ENCODE measurements at regions not wholly inside any gene's neighbourhood (a gene's known extent, or its start where the extent isn't known, plus 50 kb on each side); places are given as distances from the start of the nearest gene placed in this dataset.

- DNase-seq = no peak
Observed at GRCh38 chr6:128827675-128828464, 55.1 kb upstream of the LAMA2 start.

DNA sequence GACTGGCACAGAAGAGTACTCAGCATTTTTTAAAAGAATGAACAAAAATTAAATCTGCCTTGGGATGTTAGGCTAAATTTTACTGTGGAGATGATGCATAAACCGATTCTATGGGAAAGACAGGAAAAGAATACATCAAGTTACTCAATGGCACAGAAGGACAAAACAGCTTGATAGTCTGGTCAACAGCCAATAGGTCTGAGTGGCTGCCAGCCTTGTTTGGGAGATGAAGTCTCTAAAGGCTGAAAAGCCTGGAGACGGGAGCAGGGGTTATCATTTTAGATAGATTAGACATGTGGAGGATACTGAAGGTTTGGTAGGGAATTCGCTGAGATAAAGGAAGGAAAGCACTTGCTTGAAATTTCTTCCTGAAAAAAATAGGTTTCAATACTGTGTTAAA is 56.3 kb upstream of the LAMA2 start:
- no peak for DNase-seq

- no peak for DNase-seq
Observed at GRCh38 chr6:128822271-128822670, 60.7 kb upstream of the LAMA2 start.

- DNase-seq = no peak
Observed at GRCh38 chr6:128821116-128821515, 61.8 kb upstream of the LAMA2 start.

- no peak for DNase-seq
Observed at GRCh38 chr6:128808856-128809255, 74.1 kb upstream of the LAMA2 start.

DNA sequence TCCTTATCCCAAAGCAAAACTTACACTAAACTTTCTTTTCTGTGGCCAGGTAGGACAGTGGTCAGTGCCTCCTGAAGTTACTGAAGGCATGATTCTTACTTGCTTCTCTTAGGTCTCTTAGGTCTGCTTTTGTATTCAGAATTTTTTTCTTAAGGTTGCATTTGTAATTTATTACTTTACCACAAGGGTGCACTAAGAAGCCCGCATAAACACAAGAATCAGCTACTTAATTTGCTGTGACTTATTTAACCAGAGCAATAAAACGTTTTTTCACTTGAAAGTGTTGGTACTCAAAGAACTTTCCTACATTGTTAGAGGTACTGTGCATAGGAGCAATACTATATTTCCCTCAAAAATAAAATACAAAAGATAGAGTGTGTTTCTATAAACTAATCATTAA is 75.4 kb upstream of the LAMA2 start:
- DNase-seq = no peak

- no peak for DNase-seq
Observed at GRCh38 chr6:128806261-128806660, 76.7 kb upstream of the LAMA2 start.

GRCh38 chr6:128803911-128804310 is 79.0 kb upstream of the LAMA2 start:
- no peak for DNase-seq

DNA sequence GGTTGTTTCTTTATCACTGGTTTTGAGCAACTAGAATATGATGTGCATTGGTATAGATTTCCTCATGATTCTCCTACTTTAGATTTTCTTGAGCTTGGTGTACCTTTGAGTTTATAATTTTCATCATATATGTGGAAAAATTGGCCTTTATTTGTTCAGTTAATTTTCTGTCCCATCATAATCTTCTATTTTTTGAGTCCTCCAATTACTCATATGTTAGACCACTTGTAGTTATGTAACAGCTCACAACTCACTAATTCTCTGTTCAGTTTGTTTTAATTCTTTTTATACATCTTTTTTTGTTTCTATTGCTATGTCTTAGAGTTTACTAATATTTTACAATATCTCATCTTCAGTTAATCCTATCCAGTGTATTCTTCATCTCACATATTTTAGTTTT is 81.3 kb upstream of the LAMA2 start:
- DNase-seq = no peak

DNA sequence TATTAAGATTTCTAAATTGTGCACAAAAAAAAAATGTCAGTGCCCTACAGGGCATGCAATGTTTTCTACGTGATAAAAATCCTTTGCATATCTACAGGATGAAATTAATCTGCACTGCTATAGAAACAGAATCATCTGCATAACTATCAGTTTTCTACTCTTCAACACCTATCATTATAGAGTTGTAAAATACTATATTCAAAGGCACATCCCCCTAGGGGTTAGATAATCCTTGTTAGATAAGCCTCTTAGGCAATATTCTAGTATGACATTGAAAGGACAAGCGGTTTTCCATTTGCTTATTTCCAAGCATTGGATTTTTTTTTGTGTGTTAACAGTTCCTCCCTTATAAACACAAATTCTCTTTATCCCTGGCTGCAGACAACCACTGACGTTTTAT is 98.7 kb upstream of the LAMA2 start:
- DNase-seq = no peak

DNA sequence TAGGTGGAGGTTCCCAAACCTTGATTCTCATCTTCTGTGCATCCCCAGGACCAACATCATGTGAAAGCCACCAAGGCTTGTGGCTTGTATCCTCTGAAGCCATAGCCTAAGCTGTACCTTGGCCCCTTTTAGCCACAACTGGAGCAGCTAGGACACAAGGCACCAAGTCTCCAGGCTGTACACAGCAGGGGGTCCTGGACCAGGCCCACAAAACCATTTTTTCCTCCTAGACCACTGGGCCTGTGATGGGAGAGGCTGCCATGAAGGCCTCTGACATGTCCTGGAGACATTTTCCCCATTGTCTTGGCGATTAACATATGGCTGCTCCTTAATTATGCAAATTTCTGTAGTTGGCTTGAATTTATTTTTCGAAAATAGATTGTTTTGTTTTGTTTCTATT is 114.8 kb upstream of the LAMA2 start:
- no peak for DNase-seq

DNA sequence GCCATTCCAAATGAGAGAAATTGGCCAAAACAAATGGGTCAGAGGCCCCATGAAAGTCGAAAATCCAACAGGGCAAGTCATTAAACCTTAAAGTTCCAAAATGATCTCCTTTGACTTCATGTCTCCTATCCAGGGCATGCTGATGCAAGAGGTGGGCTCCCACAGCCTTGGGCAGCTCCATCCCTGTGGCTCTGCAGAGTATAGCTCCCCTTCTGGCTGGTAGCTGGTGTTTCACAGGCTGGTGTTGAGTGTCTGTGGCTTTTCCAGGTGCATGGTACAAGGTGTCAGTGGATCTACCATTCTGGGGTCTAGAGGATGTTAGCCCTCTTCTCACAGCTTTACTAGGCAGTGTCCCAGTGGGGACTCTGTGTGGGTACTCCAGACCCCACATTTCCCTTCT is 115.2 kb upstream of the LAMA2 start:
- DNase-seq = no peak

DNA sequence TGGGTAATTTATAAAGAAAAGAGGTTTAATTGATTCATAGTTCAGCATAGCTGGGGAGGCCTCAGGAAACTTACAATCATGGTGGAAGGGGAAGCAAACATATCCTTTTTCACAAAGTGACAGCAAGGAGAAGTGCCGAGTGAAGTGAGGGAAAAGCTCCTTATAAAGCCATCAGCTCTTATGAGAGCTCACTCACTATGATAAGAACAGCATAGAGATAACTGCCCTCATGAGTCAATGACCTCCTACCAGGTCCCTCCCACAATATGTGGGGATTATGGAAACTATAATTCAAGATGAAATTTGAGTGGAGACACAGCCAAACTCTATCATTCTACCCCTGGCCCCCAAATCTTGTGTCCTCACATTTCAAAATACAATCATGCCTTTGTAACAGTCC is 115.8 kb upstream of the LAMA2 start:
- no peak for DNase-seq

- no peak for DNase-seq
Observed at GRCh38 chr6:128763599-128764300, 119.2 kb upstream of the LAMA2 start.

DNA sequence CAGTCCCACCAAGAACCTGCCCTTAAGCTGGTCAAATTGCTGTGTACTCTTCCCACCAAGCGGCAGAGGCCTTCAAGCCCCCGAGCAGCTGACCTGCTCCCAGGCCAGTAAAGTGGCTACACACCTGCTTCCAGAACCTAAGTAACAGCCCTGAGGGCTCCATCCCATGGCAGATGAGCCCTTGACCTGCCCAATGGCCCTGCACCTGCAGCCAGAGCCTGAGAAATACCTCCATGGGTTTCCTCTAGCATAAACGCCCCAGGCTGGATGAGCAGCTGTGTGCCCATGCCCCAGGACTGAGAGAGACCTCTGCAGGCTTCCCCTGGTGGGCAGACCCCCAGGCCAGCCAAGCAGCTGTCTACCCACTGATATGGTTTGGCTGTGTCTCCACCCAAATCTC is 123.0 kb upstream of the LAMA2 start:
- DNase-seq = no peak

GRCh38 chr6:128759447-128759846 is 123.5 kb upstream of the LAMA2 start:
- no peak for DNase-seq

DNA sequence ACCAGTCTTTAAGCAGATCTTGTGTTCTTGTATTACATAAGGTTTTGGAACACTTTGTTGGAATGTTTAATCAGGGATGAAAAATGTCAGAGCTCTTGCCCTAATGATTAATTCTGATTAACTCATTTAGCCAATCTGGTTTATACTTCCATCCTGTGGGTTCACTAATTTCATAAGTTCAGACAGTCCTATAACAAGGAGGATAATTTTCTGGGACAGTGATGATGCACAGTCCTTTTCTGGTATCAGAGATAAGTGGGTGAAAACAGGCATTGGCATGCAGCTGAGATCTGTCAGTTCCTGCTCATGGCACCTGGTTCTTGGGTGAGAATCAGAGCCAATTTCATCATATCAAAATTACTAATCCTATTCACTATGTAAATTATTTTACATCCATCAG is 125.0 kb upstream of the LAMA2 start:
- no peak for DNase-seq

DNA sequence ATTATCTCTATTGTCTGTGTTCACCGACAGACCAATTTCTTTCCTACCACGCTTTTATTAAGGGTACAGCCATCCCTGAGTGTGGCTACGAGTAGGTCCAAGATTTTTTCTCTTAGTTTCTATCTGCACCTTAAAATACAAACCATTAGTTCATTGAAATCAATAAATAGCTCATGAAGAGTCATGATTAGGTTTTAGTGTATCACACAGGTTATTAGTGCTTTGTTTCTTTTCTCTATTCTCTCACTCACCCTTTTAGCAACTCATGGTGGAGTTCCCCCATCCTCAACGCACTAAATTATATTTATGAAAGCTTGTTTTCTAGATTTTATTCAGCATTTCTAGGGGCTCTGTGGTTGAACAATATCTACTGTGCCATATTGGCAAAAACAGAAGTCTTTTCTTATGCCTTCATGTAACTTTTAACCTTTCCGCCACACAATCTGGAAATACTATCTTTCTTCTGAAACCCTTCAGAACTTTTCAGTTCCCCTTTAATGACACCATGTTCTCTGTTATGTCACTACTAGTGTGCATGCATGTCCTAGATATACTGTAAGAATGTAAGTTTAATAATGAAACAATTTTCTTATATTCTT is 128.2 kb upstream of the LAMA2 start:
- DNase-seq = no peak

DNA sequence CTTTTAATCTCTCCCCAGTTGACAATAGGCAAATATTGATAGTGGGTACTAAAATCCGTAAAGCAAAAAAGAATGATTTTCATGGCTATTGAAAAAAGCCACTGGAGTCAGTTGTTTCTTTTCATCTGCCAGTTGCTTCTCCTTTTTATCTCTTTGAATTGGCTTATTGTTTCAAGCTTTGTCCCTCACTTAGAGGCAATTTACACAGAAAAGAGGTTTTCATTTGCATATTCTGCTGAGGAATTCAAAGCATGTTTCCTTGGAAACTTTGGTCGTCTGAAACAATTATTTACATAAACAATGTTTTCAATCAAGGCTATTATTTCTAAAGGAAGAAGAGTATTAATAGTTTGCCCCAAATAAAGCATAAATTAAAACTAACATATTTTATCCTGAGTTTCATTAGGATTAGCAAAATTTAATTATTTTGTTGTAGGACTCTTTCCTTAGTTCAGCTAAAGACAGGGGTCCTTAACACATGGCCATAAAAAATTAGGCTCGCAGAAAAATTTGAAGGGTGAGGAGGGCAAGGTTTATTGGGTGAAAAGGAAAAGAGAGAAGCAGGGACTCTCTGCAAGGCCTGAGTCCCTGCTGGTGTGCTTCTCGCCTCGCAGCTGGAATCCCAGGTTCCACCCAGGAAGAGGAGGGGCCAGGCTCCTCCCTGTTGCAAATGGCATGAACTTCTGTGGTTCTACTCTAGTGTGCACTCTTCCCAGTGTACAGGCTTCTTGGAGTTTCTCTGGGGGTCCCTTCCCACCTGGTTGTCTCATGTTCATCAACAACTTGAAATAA is 138.8 kb upstream of the LAMA2 start:
- DNase-seq = no peak

DNA sequence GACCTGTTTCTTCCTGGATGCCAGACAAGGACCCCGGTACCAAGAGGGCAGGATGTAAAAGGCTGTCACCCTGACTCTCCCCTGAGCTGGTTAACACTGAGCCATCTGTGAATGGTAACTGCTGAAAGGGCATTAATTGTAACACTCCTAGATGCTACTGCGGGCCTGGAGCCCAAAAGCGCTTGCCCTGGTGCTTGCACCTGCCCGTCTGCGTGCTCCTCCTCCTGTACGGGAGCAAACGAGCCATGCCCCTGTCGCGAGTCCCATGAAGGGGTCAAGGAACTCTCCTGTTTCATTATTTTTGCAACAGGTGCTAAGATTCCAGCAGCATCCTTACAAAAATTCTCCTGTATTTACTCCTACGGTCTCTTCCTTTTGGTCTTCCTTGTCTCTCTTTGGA is 140.0 kb upstream of the LAMA2 start:
- DNase-seq = no peak

DNA sequence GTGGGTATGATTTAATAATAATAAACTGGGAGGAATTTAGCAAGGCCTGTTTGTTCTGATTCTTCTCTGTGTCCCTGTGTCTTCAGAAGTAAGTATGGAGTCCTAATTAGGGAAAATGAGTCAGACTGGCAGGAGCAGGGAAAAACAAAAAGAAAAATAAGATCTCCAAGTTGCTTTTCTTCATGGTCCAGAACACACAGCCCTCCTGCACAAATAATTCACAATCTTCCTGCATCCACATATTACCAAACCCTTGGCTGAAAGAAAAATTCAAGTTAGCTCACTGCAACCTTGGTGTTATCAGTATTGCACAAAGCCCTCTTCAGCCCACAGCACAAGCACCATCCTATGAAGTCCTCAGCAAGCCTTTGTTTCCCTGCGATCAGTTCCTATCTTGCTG is 142.0 kb upstream of the LAMA2 start:
- DNase-seq = no peak

DNA sequence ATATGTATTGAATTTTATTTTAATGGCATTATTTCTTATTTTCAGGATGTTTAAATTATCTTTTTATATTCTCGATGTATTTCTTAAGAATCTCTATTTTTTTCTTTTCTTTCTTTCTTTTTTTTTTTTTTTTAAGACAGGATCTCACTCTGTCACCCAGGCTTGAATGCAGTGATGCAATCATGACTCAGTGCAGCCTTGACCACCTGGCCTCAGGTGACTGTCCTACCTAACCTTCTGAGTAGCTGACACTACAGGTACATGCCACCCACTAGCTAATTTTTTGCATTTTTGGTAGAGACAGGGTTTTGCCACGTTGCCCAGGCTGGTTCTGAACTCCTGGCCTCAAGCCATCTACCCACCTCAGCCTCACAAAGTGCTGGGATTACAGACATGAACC is 143.8 kb upstream of the LAMA2 start:
- DNase-seq = no peak

DNA sequence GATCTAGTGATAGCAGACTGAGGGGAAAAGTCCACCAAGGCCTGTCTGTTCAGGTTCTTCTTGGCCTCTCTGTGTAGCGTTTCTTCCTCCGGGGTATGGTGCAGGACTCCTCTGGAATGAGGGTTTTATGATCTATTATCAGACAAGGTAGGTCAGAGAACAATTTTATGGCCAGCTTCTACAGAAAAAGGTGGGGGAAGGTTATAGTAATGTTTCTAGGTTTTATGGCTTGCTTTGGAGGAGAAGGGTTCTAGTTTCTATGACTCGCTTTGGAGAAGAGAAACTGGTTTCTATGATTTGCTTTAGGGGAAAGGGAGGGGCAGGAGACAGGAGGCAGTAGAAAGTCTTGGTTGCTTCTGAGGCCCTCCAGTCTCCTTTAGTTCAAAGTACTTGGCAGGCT is 144.8 kb upstream of the LAMA2 start:
- no peak for DNase-seq

DNA sequence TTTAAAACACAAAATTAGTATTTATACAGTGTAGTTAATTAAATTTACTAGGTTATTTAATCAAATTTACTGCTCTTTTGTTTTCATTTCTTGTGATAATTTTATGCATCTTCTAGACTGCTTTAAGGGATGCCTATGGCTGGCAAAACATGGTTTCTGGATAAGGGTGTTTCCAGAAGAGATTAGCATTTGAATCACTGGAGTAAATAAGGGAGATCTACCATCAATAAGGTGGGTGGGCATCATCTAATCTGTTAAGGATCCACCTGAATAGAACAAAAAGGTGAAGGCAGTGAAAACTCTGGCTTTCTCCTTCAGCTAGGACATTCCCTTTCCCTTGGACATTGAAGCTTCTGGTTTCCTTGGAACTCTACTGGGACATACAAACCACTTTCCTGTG is 146.2 kb upstream of the LAMA2 start:
- DNase-seq = no peak
